ENCODE measurements at regions not wholly inside any gene's neighbourhood (a gene's known extent, or its start where the extent isn't known, plus 50 kb on each side); places are given as distances from the start of the nearest gene placed in this dataset.
A peak's percentile ranks its signal among the peaks of the same experiment; 100 is the strongest.

DNA sequence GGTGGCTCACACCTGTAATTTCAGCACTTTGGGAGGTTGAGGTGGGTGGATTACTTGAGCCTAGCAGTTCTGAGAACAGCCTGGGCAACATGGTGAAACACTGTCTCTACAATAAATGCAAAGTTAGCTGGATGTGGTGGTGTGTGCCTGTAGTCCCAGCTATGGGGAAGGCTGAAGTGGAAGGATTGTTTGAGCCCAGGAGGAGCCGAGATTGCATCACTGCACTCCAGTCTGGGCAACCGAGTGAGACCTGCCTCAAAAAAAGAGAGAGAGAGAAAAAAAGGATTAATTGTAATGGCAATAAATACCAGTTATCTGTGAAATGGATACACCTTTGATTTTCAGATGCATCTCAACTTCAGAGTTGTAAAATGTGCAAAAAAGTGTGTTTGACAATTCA, 58.8 kb downstream of the SPRY1 start:
- H3K4me1 ChIP-seq (ENCODE audit: control insufficient read depth, extremely low read depth, insufficient read depth, low read length): peaks cover 5% of the 10 kb centered on the region
- no peaks in the 10 kb centered on the region for H3K27me3 ChIP-seq (ENCODE audit: control insufficient read depth, extremely low read depth, insufficient read depth, low read length)
- H3K9ac ChIP-seq (ENCODE audit: control insufficient read depth, extremely low read depth, insufficient read depth, low read length): no peak overlapping the region
- H3K27ac ChIP-seq (ENCODE audit: control insufficient read depth, insufficient read depth, low read length): no peak overlapping the region
- TF ChIP-seq, protein P1, sequence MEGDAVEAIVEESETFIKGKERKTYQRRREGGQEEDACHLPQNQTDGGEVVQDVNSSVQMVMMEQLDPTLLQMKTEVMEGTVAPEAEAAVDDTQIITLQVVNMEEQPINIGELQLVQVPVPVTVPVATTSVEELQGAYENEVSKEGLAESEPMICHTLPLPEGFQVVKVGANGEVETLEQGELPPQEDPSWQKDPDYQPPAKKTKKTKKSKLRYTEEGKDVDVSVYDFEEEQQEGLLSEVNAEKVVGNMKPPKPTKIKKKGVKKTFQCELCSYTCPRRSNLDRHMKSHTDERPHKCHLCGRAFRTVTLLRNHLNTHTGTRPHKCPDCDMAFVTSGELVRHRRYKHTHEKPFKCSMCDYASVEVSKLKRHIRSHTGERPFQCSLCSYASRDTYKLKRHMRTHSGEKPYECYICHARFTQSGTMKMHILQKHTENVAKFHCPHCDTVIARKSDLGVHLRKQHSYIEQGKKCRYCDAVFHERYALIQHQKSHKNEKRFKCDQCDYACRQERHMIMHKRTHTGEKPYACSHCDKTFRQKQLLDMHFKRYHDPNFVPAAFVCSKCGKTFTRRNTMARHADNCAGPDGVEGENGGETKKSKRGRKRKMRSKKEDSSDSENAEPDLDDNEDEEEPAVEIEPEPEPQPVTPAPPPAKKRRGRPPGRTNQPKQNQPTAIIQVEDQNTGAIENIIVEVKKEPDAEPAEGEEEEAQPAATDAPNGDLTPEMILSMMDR (optimal IDR thresholded peaks at IDR 0.05 in 1 of 3, IDR thresholded peaks at IDR 0.05 in 1 of 3, conservative IDR thresholded peaks at IDR 0.05 in 1 of 3; ENCODE audit: extremely low read depth in 1 of 3, insufficient read depth in 2 of 3, low read length in 3 of 3): no peak
- TF ChIP-seq EZH2 (IDR thresholded peaks at IDR 0.05; ENCODE audit: low read length): no peak
- DNase-seq (ENCODE audit: low read depth, low spot score) (no peak), FAIRE-seq (no peak)
- no peaks in the 10 kb centered on the region for H3K79me2 ChIP-seq (ENCODE audit: control insufficient read depth, insufficient read depth, low read length)
- no peaks in the 10 kb centered on the region for H3K9me3 ChIP-seq (ENCODE audit: control insufficient read depth, low read depth, low read length)
- no peaks in the 10 kb centered on the region for H3K9me1 ChIP-seq (ENCODE audit: control insufficient read depth, extremely low read depth, insufficient read depth, low read length)
- no peak overlapping the region for H2AFZ ChIP-seq (ENCODE audit: control insufficient read depth, low read length)
- H3K4me2 ChIP-seq (ENCODE audit: control insufficient read depth, extremely low read depth, insufficient read depth, low read depth, low read length): no peak overlapping the region
- dilution Hi-C loops (cut with MboI; ENCODE audit: extremely low pct_ligation_motif_present, low sequenced_read_pairs): no loop called here
- H3K4me3 ChIP-seq (ENCODE audit: control insufficient read depth in 2 of 3, extremely low read depth in 1 of 3, insufficient read depth in 2 of 3, low read depth in 1 of 3, low read length in 3 of 3): no peak overlapping the region
- no peaks in the 10 kb centered on the region for H4K20me1 ChIP-seq (ENCODE audit: control insufficient read depth, extremely low read depth, insufficient read depth, low read length)
- H3K36me3 ChIP-seq (ENCODE audit: control insufficient read depth in 2 of 2, extremely low read depth in 1 of 2, insufficient read depth in 2 of 2, low read length in 2 of 2): no peaks in the 10 kb centered on the region

DNA sequence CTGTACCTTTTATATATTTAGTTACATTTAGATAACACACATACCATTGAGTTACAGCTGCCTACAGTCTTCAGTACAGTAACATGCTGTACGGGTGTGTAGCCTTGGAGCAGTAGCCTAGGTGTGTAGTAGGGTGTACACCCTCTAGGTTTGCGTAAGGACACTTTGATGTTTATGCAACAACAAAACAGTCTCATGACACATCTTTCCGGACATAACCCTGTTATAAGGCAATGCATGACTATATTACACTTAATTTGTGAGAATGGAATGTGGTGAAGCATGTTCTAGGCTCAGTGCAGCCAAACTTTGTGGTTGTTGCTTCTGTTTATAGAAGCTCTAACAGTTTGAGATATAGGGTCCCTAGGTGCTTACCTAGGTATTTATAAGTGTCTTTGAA, 65.4 kb downstream of the SPRY1 start:
- dilution Hi-C loops (cut with MboI; ENCODE audit: extremely low pct_ligation_motif_present, low sequenced_read_pairs): no loop called here
- no peaks in the 10 kb centered on the region for H3K27me3 ChIP-seq (ENCODE audit: control insufficient read depth, extremely low read depth, insufficient read depth, low read length)

More for the DNA sequence above, 65.4 kb downstream of the SPRY1 start:
- no peak overlapping the region for H2AFZ ChIP-seq (ENCODE audit: control insufficient read depth, low read length)
- no peak overlapping the region for H3K9ac ChIP-seq (ENCODE audit: control insufficient read depth, extremely low read depth, insufficient read depth, low read length)
- no peaks in the 10 kb centered on the region for H3K9me3 ChIP-seq (ENCODE audit: control insufficient read depth, low read depth, low read length)
- peak; percentile 23 for DNase-seq (ENCODE audit: low read depth, low spot score)
- H3K27ac ChIP-seq (ENCODE audit: control insufficient read depth, insufficient read depth, low read length): no peak overlapping the region
- H3K4me2 ChIP-seq (ENCODE audit: control insufficient read depth, extremely low read depth, insufficient read depth, low read depth, low read length): no peak overlapping the region
- no peaks in the 10 kb centered on the region for H4K20me1 ChIP-seq (ENCODE audit: control insufficient read depth, extremely low read depth, insufficient read depth, low read length)
- no peaks in the 10 kb centered on the region for H3K79me2 ChIP-seq (ENCODE audit: control insufficient read depth, insufficient read depth, low read length)
- no peaks in the 10 kb centered on the region for H3K9me1 ChIP-seq (ENCODE audit: control insufficient read depth, extremely low read depth, insufficient read depth, low read length)
- H3K4me3 ChIP-seq (ENCODE audit: control insufficient read depth in 2 of 3, extremely low read depth in 1 of 3, insufficient read depth in 2 of 3, low read depth in 1 of 3, low read length in 3 of 3): no peak overlapping the region
- TF ChIP-seq, protein P1 (optimal IDR thresholded peaks at IDR 0.05 in 1 of 3, IDR thresholded peaks at IDR 0.05 in 1 of 3, conservative IDR thresholded peaks at IDR 0.05 in 1 of 3; ENCODE audit: extremely low read depth in 1 of 3, insufficient read depth in 2 of 3, low read length in 3 of 3): no peak
- TF ChIP-seq EZH2 (IDR thresholded peaks at IDR 0.05; ENCODE audit: low read length): no peak
- peak; percentile 65 for FAIRE-seq
- no peaks in the 10 kb centered on the region for H3K4me1 ChIP-seq (ENCODE audit: control insufficient read depth, extremely low read depth, insufficient read depth, low read length)
- no peaks in the 10 kb centered on the region for H3K36me3 ChIP-seq (ENCODE audit: control insufficient read depth in 2 of 2, extremely low read depth in 1 of 2, insufficient read depth in 2 of 2, low read length in 2 of 2)
